Chondrocyte (in vitro differentiated cells): ENCODE measurements at regions not wholly inside any gene's neighbourhood (a gene's known extent, or its start where the extent isn't known, plus 50 kb on each side); places are given as distances from the start of the nearest gene placed in this dataset.

Source experiments
- DNase-seq: peaks from one replicate; pipeline ENCODE4 v3.0.0; 2021; ENCODE audit warnings: mixed read lengths, low spot score
- H3K27ac Mint-ChIP-seq: one replicate; pipeline ENCODE4 v1.8.0; 2021; ENCODE audit warnings: mild to moderate bottlenecking, moderate library complexity, mixed read lengths; ENCODE audit not compliant: unreplicated experiment
- H3K27me3 Mint-ChIP-seq: 2 replicates; pipeline ENCODE4 v1.8.0; 2021; ENCODE audit warnings: low read depth, mixed read lengths
- H3K36me3 Mint-ChIP-seq: 2 replicates; pipeline ENCODE4 v1.8.0; 2021; ENCODE audit warnings: low read depth, mixed read lengths
- H3K4me1 Mint-ChIP-seq: 2 replicates; pipeline ENCODE4 v1.8.0; 2021; ENCODE audit warnings: low read depth, mild to moderate bottlenecking, mixed read lengths
- H3K4me3 Mint-ChIP-seq: one replicate; pipeline ENCODE4 v1.8.0; 2021; ENCODE audit warnings: mild to moderate bottlenecking, moderate library complexity, mixed read lengths; ENCODE audit not compliant: unreplicated experiment
- H3K9me3 Mint-ChIP-seq: 2 replicates; pipeline ENCODE4 v1.8.0; 2021; ENCODE audit warnings: low read depth, mixed read lengths
- TF ChIP-seq, protein P1 (sequence below): fragments of 200-600 bp; sonication (generic); IDR thresholded peaks from 2 replicates; pipeline ENCODE4 v1.5.0; 2021; ENCODE audit warnings: antibody characterized with exemption, mild to moderate bottlenecking, moderate library complexity

DNA sequence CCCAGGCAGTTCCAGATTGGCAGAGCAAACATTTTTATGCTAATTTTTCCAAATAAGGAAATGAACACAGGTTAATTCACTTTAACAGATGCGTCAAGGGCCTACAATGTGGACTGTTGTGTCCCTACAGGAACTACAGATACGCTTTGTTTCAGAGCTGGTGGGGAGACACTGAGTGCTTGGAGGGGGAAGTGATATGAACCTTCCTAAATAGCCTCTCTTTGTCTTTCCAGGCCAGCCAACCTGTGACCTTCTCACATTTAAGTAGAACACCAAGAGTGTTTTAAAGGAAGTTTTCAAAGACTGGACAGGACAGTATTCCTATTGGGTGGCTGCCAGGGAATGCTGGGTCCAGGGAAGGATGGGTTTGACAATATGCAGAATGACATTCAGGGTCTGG, 141.3 kb downstream of the ZNF664 start:
- DNase-seq, result no peak
- Mint-ChIP-seq H3K36me3 (peaks cover 2% of the 10 kb centered on the region), H3K4me1 (no peaks in the 10 kb centered on the region), H3K9me3 (peaks cover 2% of the 10 kb centered on the region), H3K4me3 (no peak overlapping the region), H3K27ac (no peak overlapping the region), H3K27me3 (peaks cover 8% of the 10 kb centered on the region)
- TF ChIP-seq, protein P1, sequence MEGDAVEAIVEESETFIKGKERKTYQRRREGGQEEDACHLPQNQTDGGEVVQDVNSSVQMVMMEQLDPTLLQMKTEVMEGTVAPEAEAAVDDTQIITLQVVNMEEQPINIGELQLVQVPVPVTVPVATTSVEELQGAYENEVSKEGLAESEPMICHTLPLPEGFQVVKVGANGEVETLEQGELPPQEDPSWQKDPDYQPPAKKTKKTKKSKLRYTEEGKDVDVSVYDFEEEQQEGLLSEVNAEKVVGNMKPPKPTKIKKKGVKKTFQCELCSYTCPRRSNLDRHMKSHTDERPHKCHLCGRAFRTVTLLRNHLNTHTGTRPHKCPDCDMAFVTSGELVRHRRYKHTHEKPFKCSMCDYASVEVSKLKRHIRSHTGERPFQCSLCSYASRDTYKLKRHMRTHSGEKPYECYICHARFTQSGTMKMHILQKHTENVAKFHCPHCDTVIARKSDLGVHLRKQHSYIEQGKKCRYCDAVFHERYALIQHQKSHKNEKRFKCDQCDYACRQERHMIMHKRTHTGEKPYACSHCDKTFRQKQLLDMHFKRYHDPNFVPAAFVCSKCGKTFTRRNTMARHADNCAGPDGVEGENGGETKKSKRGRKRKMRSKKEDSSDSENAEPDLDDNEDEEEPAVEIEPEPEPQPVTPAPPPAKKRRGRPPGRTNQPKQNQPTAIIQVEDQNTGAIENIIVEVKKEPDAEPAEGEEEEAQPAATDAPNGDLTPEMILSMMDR, result no peak

DNA sequence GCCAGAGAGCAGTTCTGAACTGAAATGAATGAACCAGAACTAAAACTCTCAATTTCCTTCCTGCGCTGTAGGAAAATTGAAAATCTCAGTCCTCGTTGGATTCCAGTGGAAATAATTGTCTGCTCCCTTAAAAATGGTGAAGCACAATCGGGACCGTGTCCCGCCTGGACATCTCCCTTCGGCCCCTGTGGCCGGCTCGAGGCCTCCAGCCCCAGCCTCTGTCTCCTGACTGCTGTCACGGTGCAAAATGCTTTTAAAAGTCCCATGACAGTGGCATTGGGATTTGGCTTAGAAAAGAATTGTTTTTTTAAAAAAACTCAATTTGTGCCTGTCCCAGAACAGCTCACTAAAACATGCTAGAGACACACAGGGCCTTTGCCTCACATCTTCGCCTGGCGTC, 142.5 kb downstream of the ZNF664 start:
- TF ChIP-seq, protein P1, result no peak
- no peak for DNase-seq
- Mint-ChIP-seq H3K4me1 (no peaks in the 10 kb centered on the region), H3K4me3 (no peak overlapping the region), H3K9me3 (no peaks in the 10 kb centered on the region), H3K27ac (no peak overlapping the region), H3K36me3 (peaks cover 2% of the 10 kb centered on the region), H3K27me3 (peaks cover 8% of the 10 kb centered on the region)

DNA sequence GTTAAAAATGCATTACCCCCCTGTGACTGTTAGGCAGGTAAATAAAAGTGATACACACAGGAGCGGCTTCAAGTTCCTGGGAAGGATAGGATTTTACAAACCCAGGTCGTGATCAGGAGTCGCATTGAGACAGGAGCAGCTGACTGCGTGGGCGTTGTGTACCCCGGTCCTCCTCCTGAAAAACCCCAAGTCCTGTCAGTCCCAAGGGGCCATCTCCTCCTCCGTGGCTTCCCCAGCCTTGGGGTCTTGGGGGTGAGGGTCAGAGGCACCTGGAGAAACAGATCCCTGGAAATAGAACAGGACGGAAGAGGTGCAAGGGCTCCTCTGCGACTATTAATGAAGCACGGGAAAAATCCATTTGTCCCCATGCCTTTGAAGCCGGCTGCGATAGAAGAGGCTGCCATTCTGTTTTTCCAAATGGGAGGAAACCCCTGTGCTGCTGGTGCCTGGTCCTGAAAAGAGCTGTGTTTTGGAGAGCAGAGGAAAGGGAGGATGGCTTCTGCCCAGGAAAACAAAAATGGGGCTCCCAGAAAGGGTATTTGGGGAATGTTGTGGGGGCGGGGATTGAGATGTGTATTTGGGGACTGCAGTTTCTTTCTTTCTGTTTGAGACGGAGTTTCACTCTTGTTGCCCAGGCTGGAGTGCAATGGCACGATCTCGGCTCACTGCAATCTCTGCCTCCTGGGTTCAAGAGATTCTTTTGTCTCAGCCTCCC, 143.1 kb downstream of the ZNF664 start:
- H3K27ac Mint-ChIP-seq, result no peak overlapping the region
- no peaks in the 10 kb centered on the region for H3K4me1 Mint-ChIP-seq

DNA sequence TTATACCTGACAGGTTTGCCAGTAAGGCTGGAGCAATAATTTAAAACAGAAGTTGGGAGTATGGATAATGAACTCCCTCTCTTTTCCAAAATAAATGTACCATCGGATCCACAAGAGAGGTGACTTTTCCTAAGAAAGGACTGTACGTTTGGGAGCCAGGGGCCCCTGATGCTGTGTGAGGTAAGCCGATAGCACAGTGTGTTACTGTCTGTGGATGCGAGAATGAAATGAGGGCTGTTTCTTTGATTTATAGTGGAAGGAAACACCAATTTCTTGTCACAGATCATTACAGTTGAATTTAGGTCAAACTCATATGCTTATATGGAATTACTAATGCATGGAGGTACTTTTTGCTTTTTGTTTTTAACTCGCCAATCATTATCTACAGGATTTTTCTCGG, 147.7 kb downstream of the ZNF664 start:
- TF ChIP-seq, protein P1, result no peak
- DNase-seq, result no peak
- Mint-ChIP-seq H3K36me3 (no peaks in the 10 kb centered on the region), H3K27me3 (peaks cover 19% of the 10 kb centered on the region), H3K4me3 (no peak overlapping the region), H3K27ac (no peak overlapping the region), H3K4me1 (peaks cover 7% of the 10 kb centered on the region), H3K9me3 (no peaks in the 10 kb centered on the region)

More for the DNA sequence above, 143.1 kb downstream of the ZNF664 start:
- H3K36me3 Mint-ChIP-seq, result peaks cover 2% of the 10 kb centered on the region
- TF ChIP-seq, protein P1, result no peak
- no peaks in the 10 kb centered on the region for H3K9me3 Mint-ChIP-seq
- peaks cover 13% of the 10 kb centered on the region for H3K27me3 Mint-ChIP-seq
- no peak for DNase-seq
- H3K4me3 Mint-ChIP-seq, result no peak overlapping the region

DNA sequence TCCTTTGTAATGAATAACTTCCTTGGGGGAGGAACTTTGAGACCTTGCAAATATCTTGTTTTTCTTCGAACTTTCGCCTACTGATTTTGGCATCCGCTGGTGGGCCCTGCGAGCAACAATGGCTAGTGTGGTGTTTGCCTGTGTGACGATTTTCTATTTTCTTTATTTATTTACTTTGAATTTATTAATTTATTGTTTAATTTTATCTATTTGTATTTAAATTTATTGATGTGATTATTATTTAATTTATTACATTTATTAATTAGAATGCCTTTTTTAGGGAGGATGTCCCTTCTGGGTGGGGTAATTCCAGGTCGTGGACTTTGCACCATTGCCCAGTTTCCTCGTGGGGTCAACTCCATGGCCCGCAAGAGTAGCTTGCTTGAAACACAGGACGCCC, 149.7 kb downstream of the ZNF664 start:
- no peaks in the 10 kb centered on the region for H3K9me3 Mint-ChIP-seq
- peaks cover 14% of the 10 kb centered on the region for H3K27me3 Mint-ChIP-seq
- no peak overlapping the region for H3K27ac Mint-ChIP-seq
- no peak for DNase-seq
- TF ChIP-seq, protein P1, result no peak
- H3K36me3 Mint-ChIP-seq, result no peaks in the 10 kb centered on the region
- peaks cover 7% of the 10 kb centered on the region for H3K4me1 Mint-ChIP-seq
- no peak overlapping the region for H3K4me3 Mint-ChIP-seq
